Suppressor macrophage (primary cell): ENCODE measurements at regions not wholly inside any gene's neighbourhood (a gene's known extent, or its start where the extent isn't known, plus 50 kb on each side); places are given as distances from the start of the nearest gene placed in this dataset.
A peak's percentile ranks its signal among the peaks of the same experiment; 100 is the strongest.

Experiments used
- DNase-seq, 4 experiments: peaks; one replicate each; pipeline ENCODE4 v3.0.0-alpha.2; 2020 to 2022

GRCh38 chr7:140239653-140239935 lies 62.8 kb upstream of the KDM7A start:
- DNase-seq: peak in 2 of 4 experiments; percentile 39 to 41

GRCh38 chr7:140238778-140239652 lies 62.2 kb upstream of the KDM7A start:
- DNase-seq: no peak

- DNase-seq: no peak
These were observed 60.6 kb upstream of the KDM7A start for GRCh38 chr7:140237390-140237789.

DNA sequence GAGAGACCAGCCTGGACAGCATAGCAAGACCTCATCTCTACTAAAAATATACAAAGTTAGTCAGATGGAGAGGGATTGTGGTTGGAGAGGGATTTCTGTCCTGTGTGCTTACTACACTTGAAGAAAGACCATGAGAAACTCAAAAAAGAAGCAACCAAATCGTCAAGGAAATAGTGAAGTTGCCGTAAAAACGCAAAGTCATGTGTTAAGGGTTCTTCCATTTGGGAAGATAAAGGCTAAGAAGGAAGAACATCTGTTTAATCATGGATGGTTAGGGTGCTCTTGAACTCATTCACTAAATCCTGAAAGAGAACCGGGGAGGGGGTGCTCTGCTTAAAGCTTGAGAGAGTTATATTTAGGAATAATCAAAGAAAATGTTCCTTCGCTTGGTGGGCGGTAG lies 59.8 kb upstream of the KDM7A start:
- DNase-seq: no peak

DNA sequence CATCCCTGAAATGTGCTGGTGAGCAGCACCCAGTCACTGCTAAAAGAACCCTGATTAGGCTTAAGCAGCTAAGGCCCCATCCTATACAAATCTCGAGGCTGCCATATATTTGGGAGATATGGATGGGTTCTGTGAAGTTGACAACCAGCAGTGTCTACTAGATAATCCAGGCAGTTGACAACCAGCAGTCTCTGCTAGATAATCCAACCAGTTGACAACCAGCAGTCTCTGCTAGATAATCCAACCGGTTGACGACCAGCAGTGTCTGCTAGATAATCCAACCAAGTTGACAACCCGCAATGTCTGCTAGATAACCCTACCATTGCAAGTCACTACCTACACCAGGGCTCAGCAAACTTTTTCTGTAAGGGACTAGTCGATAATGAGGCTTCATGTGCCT lies 58.3 kb upstream of the KDM7A start:
- DNase-seq: no peak

- DNase-seq: peak in 3 of 4 experiments; percentile 28 to 75 (median 70)
These were observed 56.5 kb upstream of the KDM7A start for GRCh38 chr7:140232957-140233917.

- peak; percentile 31 to 62 (median 49) for DNase-seq
These were observed 55.1 kb upstream of the KDM7A start for GRCh38 chr7:140231771-140232491.

DNA sequence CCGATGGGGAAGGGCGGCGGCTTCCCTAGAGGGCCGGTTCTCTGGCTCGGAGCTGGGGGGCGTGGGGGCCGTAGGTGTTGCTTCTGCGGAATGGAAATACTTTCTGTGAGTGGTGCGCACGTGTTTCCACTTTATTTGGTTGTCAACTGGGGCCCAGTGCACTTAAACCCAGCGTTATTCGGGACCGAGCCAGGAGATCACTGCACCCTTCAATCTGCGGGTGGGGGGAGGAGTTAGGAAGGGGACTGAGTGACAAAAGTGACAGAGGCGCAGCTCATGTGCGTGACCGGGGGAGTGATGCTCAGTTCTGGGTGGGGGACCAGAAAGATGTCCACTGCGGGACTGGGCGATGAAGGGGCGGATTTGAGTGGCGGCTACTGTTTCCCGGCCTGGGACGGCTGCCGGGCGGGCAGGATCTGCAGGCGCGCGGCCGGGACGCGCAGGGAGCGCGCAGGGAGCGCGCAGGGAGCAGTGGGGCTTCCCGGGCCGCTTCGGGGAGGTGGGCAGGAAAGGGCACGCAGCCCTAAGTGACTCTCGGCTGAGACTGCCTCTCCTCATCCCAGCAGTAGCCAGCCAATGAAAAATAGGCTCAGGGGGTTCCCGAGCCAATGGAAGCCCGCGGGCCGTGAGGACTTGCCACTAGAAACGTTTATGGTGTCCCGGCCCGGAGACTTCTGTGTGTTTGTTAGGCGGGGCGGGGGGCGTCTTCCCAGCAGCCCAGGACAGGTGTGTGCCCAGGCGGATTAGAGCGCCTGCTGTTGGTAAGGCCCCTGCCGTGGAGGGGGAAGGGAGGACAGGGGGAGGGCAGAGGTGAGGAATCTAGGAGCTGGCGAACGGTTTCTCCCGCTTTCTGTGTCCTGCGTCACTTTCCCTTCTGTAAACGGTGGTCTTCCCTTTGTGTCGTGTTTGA lies 54.3 kb upstream of the KDM7A start:
- DNase-seq: peak; percentile 35 to 67 (median 52)

DNA sequence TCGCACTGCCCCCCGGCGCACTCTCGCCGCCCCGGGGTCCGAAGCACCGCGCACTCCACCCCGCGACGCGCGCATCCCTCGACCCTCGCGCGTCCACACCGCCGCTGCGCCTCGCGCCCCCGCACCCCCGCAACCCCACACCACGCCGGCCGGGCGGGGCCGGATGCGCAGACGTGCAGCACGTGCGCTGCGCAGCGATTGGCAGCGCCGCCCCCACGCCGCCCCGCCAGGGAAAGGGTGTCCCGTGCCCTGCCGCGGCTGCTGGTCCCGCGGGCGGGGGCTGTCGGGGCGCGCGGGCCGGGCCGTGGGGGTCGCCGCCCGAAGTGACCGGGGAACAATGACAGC lies 53.7 kb upstream of the KDM7A start:
- DNase-seq: peak; percentile 23 to 70 (median 51)

DNA sequence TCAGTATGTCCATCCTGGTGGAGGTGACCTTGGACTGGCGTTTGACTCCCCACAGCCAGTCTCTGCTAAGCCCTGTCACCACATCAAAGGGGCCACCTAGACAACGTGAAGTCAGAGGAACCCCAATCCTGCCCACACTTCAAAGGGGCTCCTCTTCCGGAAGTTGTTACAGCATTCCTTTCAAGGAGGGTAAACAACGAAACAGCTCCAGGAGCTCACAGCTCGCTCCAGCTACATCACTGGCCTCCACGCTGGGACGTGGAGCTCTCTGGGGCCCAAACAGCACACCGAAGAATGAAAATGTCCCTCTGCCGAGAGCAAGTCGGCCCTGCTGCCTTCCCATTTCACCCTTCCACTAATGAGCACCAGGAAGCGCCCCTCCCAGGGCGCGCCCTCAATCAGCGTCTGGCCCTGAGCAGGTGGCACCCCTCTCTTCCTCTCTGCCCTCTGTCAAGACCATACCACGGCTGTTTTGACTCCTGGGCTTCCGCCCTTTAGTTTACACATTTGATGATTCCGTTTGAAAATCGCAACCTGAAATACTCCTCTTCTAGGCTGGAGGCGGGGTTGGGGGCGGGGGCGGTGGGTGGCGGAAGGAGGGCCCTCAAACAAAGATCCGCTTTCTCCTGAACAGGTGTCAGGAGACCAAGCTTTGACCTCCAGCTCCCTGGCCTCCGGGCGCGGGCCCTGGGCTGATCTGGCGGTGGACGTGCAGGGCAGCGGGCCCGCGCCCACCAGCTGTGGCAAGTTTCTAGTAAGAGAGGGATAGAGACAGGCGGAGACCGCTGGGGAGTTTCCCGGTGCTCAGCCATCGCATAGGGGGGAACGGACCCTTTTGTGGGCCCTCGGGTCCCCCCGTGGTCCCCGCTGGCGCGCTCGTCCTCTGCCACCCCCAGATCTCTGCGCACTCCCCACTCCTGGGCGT lies 53.1 kb upstream of the KDM7A start:
- DNase-seq: peak in 3 of 4 experiments; percentile 27 to 47 (median 28)

- no peak for DNase-seq
These were observed 52.3 kb upstream of the KDM7A start for GRCh38 chr7:140229101-140229525.
